Activated CD8-positive, alpha-beta memory T cell treated with anti-CD3 and anti-CD28 coated beads for 4 hours (primary cell): ENCODE measurements at regions not wholly inside any gene's neighbourhood (a gene's known extent, or its start where the extent isn't known, plus 50 kb on each side); places are given as distances from the start of the nearest gene placed in this dataset.
A peak's percentile ranks its signal among the peaks of the same experiment; 100 is the strongest.
"Not testable (repeated sequence)": the region's sequence is repeated elsewhere in the genome, so short reads cannot be mapped to it uniquely, and the experiment has no call there.

ENCODE experiments used
- DNase-seq, 2 donors: peaks; one replicate each; pipeline ENCODE4 v3.0.0-alpha.2; 2020; ENCODE audit warnings: low read depth in 2 of 2

DNA sequence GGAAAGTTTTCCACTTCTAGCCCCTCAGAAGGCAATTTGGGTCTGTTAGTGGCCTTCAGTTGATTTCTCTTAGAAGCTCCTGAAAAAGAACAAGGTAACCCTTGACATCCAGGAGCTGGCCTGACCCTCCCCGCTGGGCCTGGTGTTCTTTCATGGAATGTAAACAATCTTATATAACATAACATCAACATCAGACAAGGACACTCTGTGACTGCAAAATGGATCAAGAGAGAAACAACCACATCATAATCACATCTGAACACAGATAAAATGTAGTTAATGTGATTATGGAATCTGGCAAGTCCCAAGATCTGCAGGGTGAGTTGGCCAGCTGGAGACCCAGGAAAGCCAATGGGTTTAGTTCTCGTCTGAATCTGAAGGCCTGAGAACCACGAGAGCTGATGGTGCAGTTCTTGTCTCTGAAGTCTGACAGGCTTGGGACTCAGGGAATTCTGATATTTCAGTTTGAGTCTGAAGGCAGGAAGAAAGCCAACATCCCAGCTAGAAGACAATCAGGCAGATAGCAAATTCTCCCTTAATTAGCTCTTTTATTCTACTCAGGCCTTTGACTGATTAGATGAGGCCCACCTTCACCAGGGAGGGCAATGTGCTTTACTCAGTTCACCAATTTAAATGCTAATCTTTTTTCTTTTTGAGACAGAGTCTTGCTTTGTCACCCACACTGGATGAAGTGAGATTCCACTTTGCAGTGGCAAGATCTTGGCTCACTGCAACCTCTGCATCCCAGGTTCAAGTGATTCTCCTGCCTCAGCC lies 91.4 kb upstream of the NAMPT start:
- no peak for DNase-seq

DNA sequence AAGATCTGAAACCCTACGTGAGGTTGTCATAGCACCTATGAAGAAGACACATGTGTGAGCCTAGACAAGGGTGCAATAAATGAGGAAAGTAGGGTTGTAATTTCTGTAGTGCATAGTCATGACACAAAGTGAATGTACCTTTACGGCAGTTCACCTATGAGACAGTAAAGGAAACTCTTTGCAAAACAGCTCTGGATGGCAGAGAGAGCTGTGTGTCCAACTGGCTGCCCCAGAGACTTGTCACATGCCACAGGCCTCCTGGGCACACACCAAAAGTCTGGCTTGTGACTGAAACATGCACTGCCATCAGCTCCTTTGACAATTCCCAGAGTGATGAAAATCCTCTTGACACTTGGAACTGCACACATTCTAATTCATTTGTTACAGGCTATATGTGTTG lies 90.7 kb upstream of the NAMPT start:
- DNase-seq: no peak

DNA sequence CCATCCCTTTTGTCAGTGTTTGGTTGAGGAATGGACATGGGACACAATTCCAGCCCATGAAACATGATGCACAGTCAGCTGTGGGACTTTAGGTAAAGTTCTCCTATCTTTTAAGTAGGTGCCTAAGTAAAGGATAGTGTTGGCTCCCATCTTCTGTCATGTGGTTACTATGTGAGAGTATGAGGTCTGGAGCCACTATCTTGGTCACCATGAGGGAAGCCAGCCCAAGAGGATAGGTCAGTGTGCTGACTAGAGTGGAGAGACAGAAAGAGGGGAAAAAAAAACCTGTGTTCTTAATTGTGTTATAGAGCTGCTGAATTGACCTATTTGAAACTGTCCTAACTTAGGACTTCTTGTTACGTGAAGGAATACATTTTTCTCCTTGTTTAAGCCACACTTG lies 89.7 kb upstream of the NAMPT start:
- no peak for DNase-seq

DNA sequence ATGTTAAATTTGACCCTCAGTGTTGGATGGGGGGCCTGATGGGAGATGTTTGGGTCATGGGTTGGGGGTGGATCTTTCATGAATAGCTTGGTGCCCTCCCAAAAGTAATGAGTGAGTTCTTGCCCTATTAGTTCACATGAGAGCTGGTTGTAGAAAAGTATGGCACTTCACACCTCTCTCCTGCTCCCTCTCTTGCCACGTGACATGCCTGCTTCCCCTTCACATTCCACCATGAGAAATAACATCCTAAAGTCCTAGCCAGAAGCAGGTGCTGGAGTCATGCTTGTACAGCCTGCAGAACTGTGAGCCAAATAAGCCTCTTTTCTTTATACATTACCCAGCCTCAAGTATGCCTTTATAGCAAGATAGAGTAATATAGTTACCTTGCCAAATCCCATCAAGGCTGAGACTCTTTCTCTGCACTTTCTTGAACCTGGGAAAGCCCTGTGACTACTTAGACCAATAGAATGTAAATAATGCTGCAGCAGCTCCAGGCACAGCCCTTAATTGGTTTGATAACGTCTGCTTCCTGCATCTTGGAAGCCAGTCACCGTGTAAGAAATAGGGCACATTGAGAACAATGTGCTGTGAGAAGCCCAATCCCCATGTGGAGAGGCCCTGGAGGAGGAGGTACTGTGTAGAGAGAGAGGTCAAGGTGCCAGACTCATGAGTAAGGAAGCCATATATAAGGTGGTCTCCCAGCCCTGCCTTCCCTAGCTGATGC lies 88.0 kb upstream of the NAMPT start:
- DNase-seq: no peak

DNA sequence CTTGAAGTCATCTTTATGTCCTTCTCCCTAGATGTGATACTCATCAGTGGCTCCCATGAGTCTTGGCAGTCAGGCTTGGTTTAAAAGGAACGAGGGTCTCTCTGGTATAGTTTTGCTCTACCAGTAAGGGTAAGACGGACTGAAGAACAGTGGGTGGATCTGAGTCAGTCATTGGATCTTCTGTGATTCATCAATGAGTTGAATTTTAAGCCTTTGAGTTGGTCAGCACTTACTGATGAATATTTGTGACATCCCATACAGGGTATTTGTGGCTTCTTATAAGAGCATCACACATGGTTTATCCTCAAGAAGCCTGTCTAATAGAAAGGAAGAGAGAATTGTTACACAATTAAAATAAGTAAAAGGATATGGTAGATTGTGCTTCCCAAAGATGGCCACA lies 87.3 kb upstream of the NAMPT start:
- DNase-seq: no peak

DNA sequence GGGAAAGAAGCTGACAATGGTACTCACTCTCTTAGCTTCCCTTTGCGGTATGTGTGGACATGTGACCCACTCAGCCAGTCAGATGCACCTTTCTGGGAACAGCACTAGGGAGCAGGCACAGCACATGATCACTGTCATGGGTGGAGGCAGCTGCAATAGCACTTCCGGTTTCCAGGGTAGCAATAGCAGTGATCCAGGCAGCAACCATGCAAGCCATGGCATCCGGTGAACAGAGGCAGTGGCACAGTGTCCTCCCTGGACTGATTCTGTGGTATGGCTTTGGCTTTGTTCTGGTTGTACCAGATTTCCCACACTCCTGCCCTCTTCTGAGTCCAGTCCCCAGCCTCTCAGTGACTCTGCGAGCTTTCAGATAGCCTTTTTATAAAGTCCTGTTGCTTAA lies 86.8 kb upstream of the NAMPT start:
- DNase-seq: no peak

DNA sequence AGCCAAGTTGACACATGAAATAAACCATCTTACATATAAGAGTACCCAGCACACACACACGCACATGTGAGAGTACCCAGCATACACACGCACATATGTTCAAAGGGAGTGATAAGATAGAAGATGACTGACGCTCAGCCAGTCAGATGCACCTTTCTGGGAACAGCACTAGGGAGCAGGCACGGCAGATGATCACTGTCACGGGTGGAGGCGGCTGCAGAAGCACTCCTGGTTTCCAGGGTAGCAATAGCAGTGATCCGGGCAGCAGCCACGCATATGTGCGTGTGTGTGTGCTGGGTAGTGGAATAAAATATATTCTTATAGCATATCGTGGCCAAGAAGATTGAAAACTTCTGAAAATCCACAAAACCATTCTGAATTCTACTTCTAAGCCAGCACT lies 85.8 kb upstream of the NAMPT start:
- DNase-seq: no peak

DNA sequence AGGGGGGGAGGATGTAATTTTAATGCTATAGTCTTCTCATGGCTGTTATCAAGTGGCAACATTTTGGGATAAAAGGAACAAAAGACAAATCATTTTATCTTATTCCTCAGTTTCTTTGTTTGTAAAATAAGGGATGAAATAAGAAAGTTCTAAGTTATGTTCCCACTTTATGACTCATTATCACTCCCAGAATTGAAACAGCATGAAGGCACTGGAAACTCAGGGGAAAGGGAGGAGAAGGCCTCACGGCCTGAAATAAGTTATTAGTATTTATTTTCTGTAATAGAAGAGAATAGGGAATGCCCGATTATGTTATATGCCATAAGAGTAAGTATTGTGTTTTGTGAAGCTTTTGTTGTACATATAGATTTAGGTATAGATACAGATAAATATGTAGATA lies 85.0 kb upstream of the NAMPT start:
- no peak for DNase-seq

DNA sequence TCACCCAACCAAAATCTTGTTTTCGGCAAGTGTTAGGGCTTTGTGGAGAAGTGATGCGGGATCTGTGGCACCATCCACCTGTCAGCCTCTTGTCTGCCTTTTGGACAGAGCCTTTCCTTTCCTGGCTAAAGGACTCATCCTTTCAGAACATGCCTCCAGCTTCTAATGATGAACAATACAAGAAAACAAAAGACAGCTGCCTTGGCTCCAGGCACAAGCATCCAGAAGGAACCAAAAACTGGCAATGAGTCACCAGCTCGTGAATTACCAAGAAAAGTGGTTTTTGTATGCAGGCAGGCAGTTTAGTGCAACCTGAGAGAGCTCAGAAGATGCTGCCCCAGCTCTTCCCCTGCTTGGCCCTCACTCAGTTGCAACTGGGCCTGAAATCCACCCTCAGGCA lies 84.6 kb upstream of the NAMPT start:
- no peak for DNase-seq

DNA sequence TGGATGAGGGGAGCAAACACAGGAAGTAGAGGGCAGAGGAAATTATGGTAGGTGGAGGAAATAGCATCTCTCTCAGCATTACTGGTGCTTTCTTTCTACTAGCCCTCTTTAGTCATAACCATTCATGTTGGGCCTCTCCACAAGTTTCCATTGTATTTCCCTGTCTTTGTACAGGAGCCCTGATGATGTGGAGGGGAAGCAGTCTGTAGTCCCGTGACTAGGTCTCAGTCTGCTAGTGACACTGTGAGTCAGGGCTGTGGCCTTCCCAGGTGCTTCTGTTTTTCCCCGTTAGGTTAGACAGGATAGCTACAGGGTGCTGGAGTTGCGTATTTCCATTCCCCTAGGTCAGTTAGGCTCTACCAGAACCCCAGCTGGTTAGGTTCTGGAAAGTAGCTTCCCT lies 82.9 kb upstream of the NAMPT start:
- DNase-seq: no peak

DNA sequence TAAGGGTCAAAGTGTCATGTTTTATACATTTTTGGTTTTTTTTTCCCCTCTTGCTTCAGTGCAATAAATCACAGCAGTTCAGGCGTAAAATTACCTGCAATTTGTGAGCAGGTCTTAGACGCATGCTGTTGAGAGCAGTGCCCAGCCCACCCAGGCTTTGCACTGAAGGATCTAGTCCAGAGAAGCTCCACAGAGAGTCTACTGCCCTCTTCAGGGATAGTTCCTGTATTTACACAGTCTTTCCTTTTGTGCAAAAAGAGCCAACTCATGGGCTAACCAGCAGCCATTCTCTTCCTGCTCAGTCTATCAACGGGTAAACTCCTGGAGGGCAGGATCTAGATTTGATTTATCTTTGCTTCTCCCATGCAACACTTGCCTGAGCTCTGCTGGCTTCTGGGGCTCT lies 82.2 kb upstream of the NAMPT start:
- DNase-seq: no peak

DNA sequence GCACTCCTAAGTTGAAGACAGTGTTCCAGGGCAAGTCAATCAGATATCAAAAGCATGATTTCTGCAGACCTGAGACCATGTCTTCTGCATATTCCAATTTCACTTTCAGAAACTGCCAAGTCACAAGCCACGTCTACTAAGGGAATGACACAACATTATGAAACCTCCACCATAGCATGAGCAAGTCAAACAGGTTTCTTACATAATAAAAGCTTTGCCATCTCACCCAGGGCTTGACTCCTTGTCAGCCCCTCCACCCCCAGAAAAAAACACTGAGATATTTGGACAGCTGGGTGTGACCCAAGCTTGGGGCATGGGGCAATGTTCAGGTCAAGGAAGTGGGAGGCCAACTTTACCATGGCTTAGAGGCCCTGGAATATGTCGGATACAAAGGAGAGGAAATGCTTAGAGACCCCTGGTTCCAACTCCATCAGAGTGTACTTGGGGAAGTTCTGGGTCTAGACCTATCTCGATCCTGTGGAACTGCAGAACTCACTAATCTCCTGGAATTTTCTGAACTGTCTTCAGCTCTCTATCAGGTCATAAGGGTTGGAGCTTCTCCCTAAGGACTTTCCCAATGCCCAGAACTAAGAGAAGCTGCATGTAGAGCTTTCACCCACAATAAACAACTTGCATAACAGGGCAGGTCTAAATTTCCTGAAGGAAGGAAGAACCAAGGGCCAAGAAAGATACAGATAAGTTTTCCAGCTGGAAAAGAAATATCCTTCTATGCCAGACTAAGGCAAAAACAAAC lies 80.6 kb upstream of the NAMPT start:
- no peak for DNase-seq

DNA sequence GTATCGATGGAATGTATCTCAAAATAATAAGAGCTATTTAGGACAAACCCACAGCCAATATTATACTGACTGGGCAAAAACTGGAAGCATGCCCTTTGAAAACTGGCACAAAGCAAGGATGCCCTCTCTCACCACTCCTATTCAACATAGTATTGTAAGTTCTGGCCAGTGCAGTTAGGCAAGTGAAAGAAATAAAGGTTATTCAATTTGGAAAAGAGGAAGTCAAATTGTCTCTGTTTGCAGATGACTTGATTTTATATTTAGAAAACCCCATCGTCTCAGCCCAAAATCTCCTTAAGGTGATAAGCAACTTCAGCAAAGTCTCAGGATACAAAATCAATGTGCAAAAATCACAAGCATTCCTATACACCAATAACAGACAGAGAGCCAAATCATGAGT lies 77.7 kb upstream of the NAMPT start:
- not testable (repeated sequence) for DNase-seq

DNA sequence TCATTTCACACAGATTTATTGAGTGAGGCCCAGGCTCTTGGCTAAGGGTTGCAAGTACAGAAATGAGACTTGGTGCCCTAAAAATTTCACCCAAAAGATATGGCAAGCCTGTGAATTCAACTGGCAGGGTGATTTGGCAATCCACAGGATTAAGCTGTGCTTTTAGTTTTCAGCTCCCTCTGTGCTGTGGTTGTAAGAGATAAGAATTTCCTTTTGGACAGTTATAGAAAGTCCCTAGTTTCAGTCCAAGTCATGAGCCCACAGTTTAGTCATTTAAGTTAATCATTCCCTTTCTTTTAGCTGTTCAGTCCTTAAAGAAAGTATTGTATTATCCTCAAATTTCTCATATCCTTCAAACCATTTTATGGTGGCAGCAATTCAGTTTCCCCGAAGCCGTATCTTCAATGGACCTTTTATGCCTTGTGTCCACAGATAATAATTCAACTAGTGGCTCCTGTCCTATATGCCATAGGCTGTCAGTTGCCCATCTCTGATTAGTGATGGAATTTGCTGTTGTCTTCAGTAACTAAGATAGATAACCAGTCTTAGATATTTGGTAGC lies 73.4 kb upstream of the NAMPT start:
- no peak for DNase-seq

DNA sequence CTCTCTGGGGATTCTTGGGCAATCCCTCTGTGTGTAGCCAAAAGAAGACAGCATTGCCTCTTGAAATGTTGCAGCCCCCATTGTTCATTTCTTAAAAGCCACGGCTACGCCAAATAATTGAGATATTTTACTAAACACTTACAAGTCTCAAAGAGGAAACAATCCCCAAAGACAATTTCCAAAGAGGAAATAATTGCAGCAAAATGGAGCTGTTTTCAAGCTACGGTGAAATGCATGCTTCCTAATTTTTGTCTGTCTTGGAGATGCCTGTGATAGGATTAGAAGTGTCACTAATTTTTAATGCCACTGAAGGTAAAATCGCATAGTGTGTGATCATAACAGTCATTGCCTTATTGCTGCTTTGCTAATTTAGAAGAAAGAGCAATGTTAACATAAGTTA lies 72.9 kb upstream of the NAMPT start:
- no peak for DNase-seq

DNA sequence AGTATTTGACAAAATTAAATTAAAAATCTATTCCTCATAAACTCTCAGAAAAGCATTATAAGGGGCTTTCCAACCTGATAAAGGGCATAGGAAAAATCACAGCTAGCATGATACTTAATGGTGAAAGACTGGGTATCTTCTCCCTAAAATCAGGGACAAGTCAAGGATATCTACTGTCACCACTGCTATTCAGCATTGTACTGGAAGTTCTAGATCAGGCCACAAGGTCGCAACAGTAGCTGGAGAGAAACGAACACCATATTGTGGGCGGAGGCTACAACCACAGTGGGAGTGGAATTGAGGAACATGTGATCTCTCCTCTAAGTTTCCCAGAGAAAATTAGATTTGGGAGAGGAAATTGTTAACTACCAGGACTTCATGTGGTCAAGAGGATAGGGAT lies 70.0 kb upstream of the NAMPT start:
- no peak for DNase-seq

DNA sequence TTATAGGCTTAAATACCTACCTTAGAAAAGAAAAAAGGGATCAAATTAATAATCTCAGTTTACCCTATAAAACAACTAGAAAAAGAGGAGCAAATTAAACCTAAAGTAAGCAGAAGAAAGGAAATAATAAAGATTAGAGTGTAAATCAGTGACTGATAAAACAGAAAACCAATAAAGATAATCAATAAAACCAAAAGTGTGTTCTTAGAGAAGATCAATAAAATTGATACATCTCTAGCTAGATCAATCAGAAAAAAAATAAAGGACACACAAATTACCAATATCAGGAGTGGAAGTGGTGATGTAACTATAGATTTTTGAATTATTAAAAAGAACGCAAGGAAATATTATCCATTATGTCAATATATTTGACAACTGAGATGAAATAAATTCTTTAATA lies 69.2 kb upstream of the NAMPT start:
- DNase-seq: no peak

DNA sequence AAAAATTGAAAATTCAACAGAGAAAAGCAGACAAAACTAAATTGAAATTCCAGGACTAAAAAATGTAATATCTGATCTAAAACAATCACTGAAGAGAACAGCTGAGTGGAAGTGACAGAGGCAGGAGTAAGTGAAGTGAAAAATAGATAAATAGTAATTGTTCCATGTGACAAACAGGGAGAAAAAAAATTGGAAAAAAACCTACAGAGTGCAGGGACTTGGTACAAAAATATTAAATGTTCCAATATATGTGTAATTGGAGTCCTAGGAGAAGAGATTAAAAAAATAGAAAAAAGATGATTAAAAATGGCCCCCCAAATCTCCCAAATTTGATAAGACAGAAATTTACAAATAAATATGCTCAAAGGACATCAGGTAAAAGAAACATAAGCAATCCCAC lies 63.4 kb upstream of the NAMPT start:
- no peak for DNase-seq

DNA sequence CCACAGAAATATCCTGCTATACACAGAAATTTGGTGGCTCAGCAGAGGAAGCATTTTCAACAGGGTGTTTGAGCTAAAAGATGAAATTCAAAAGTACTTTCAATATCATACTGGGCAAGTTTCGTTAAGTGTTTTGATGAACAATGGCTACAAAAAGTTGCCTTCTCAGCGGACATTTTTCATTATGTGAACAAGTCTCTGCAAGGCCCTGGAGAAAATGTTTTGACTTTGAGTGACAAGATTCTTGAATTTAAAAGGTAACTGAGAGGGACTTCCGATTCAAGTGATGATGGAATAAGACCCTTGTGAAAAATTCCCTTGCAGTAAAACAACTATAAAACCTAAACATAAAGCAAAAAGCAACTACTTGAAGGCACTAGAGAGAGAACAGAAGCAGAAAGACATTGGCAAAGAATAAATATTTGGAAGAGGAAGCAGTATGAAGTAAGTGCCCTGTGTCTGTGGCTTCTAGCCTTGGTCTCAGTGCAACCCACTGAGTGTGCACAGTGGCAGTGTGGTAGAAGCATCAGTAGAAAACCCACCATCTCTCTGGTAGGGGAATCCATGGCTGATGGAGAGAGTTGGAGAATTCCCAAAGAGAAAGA lies 62.5 kb upstream of the NAMPT start:
- no peak for DNase-seq

DNA sequence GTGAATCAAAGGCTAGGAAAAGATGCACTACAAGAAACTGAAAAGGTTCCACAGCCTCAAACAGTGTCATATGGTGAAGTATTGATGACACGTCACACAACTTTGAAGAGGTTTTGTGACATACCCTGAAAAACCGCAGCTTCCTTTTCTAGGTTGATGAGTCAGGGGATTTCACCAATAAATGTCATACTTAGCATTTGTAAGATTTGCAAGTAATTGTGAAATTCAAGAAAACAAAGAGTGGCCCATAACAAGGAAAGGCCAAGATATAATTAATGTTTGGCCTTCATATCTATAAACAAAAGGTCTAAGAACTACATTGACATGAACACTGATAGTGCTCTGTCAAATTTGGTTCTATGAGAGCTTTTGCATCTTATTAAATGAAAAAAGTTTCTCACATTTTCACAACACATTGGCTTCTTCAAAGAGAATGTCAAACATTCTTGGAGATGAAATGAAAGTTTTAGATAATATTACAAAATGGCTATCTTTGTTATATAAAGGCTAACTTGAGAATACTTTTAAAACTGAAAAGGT lies 62.0 kb upstream of the NAMPT start:
- DNase-seq: peak in 1 of 2 donors; percentile 25

DNA sequence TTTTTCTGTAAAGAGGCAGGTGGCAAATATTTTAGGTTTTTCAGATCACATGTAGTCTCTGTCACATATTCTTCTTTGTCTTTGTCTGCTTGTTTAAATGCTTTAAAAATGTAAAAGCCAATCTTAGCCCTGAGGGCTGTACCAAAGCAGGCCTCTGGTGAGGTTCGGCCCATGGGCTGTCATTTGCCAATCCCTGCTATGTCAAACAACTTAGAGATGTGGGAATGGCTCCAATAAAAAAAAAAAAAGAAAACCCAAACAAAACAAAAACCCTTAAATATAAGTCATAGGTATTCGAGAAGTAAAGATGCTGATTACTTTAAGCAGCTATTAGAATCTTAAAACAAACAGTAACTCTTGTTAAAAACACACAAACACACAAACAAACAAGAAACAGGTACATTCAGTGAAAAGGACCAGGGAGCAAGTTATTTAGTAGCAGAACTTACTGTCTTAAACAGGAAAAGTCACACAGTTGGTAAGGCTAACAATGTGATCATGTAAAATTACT lies 61.4 kb upstream of the NAMPT start:
- DNase-seq: no peak
